Right lobe of liver (tissue), 4 donors: ENCODE measurements at regions not wholly inside any gene's neighbourhood (a gene's known extent, or its start where the extent isn't known, plus 50 kb on each side); places are given as distances from the start of the nearest gene placed in this dataset.

Source experiments
- POLR2A ChIP-seq: fragments of 450-650 bp; IDR thresholded peaks from one replicate; pipeline ENCODE4 v1.6.1; 2017; ENCODE audit warnings: antibody characterized with exemption, mild to moderate bottlenecking
- TF ChIP-seq, protein P1 (sequence below), 4 donors: fragments of 200-600 bp in 3 of 4; fragments of 450-650 bp in 1 of 4; IDR thresholded peaks; one replicate each; pipeline versions ENCODE4 v1.5.1 to v1.8.0; 2016 to 2022; ENCODE audit warnings: antibody characterized with exemption in 4 of 4, mild to moderate bottlenecking in 2 of 4
- donor health status: DM: no; HTN: no; CAD: no.
- donor health status: DM: no; HTN: no; CAD: no.
- donor health status: DM: no; HTN: yes; CAD: no.

DNA sequence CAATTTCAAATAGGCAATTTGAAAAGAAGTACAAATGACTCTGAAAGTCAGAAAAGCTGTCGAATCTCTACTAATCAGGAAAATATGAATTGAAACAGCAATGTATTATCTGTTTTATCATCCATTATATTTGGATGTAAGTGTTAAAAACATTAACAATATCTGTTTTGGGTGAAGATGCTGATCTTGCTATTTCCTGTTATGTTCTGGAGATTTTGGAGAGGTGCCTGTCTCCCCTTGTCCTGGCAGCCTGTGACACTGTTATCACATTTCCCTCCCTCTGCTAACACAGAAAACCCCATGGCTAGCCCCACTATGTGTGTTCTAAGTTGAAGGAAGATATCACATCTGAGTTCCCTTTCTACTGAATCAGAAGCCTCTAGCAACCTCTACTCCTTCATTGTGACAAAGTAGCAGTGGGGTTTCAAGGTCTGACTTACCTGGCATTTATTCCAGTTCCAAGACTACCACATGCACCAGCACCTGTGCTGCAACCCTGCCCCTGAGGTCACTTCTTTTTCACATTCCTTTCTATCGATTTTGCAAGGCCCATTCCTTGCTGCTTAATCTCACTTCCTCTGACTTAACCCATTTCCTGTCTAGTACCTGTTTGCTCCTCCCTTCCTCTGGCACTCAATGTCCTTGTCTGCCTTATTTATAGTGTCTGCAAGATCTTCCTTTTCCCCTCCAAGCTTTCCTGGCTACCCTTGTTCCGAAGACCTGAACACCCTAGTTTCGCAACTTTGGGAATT lies 95.5 kb upstream of the COL8A1 start:
- TF ChIP-seq, protein P1, sequence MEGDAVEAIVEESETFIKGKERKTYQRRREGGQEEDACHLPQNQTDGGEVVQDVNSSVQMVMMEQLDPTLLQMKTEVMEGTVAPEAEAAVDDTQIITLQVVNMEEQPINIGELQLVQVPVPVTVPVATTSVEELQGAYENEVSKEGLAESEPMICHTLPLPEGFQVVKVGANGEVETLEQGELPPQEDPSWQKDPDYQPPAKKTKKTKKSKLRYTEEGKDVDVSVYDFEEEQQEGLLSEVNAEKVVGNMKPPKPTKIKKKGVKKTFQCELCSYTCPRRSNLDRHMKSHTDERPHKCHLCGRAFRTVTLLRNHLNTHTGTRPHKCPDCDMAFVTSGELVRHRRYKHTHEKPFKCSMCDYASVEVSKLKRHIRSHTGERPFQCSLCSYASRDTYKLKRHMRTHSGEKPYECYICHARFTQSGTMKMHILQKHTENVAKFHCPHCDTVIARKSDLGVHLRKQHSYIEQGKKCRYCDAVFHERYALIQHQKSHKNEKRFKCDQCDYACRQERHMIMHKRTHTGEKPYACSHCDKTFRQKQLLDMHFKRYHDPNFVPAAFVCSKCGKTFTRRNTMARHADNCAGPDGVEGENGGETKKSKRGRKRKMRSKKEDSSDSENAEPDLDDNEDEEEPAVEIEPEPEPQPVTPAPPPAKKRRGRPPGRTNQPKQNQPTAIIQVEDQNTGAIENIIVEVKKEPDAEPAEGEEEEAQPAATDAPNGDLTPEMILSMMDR (IDR thresholded peaks at IDR 0.05): no peak
- TF ChIP-seq POLR2A: no peak
